Esophagus muscularis mucosa (tissue), 4 donors: ENCODE measurements at regions not wholly inside any gene's neighbourhood (a gene's known extent, or its start where the extent isn't known, plus 50 kb on each side); places are given as distances from the start of the nearest gene placed in this dataset.

Experiments used
- DNase-seq: peaks from one replicate; pipeline ENCODE4 v3.0.0-alpha.2; 2017; ENCODE audit errors: extremely low spot score
- H3K27ac ChIP-seq, 4 donors: fragments of 200-600 bp; sonication (generic); replicated peaks in 1 of 4; 1 replicate in 3 of 4; 2 replicates in 1 of 4; pipeline ENCODE4 v1.5.1; 2016 to 2019; ENCODE audit warnings: mild to moderate bottlenecking in 1 of 4
- H3K27me3 ChIP-seq, 4 donors: fragments of 200-600 bp; sonication (generic); one replicate each; pipeline versions ENCODE4 v1.5.1 to v1.6.0; 2016 to 2019
- H3K36me3 ChIP-seq, 4 donors: fragments of 200-600 bp; sonication (generic); one replicate each; pipeline ENCODE4 v1.5.1; 2016 to 2019
- H3K4me1 ChIP-seq, 4 donors: fragments of 200-600 bp; sonication (generic); one replicate each; pipeline ENCODE4 v1.5.1; 2016 to 2019
- H3K4me3 ChIP-seq, 4 donors: fragments of 200-600 bp; sonication (generic); 1 replicate in 2 of 4; 2 replicates in 2 of 4; pipeline ENCODE4 v1.5.1; 2016 to 2019; ENCODE audit warnings: mild to moderate bottlenecking in 4 of 4, moderate library complexity in 1 of 4
- H3K9me3 ChIP-seq, 4 donors: fragments of 200-600 bp; sonication (generic); 1 replicate in 3 of 4; 2 replicates in 1 of 4; pipeline ENCODE4 v1.5.1; 2016 to 2019
- CTCF ChIP-seq, 3 experiments: fragments of 200-600 bp in 2 of 3; fragments of 450-650 bp in 1 of 3; sonication (generic) in 2 of 3; IDR thresholded peaks; one replicate each; pipeline ENCODE4 v1.5.1; 2017 to 2019; ENCODE audit warnings: antibody characterized with exemption in 3 of 3, mild to moderate bottlenecking in 2 of 3, moderate library complexity in 1 of 3
- EP300 ChIP-seq: sonication (generic); formaldehyde crosslinking; IDR thresholded peaks from one replicate; pipeline ENCODE4 v1.6.1; 2017; ENCODE audit warnings: antibody characterized with exemption
- POLR2A ChIP-seq: fragments of 450-650 bp; IDR thresholded peaks from one replicate; pipeline ENCODE4 v1.6.1; 2017; ENCODE audit warnings: antibody characterized with exemption, moderate library complexity, mild to moderate bottlenecking, low read depth
- POLR2AphosphoS5 ChIP-seq, 2 donors: sonication (generic); formaldehyde crosslinking; IDR thresholded peaks; one replicate each; pipeline ENCODE4 v1.6.1; 2017; ENCODE audit warnings: antibody characterized with exemption in 2 of 2
- WGBS: methylation state at CpG from one replicate; pipeline ENCODE4 v1.1.5; 2018; 5-methylcytosine and 5-hydroxymethylcytosine counted together
- intact Hi-C: fragments of 100-400 bp; cut with DNase I; formaldehyde crosslinking; loops from one replicate; pipeline ENCODE4 v1.15.1; 2023

DNA sequence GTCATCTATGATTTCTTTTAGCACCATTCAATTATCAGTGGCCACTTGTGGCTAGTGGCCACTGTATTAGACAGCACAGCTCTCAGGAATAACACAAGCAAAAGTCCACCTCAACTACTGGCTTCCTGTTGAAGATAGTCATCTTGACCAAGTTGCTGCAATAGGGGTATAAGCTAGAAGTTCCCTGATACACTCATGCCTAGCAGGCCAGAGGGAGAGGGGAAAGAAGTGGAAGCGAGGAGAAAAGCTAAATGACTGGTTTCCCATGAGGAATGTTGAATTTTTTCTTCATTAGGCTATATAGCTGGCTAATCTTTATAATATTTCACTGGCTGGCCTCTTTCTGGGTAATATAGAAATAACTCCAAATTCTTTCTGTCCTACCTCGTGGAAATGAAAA lies 327.5 kb upstream of the MEOX2 start:
- peaks cover 0 to 9% (median 3%) of the 10 kb centered on the region in 4 donors for H3K4me1 ChIP-seq
- DNase-seq: no peak
- H3K9me3 ChIP-seq: no peaks in the 10 kb centered on the region
- 82% methylated on average over 2 of the region's 2 CpGs for WGBS
- H3K4me3 ChIP-seq: no peak overlapping the region
- TF ChIP-seq POLR2AphosphoS5 (IDR thresholded peaks at IDR 0.05) (no peak), CTCF (IDR thresholded peaks at IDR 0.05) (no peak), EP300 (no peak), POLR2A (no peak)
- H3K27me3 ChIP-seq: no peaks in the 10 kb centered on the region
- H3K36me3 ChIP-seq: no peaks in the 10 kb centered on the region
- no peak overlapping the region for H3K27ac ChIP-seq
- intact Hi-C loops: no loop called here

GRCh38 chr7:16007911-16008310 lies 321.4 kb upstream of the MEOX2 start:
- intact Hi-C loops: no loop called here
- H3K4me1 ChIP-seq: no peaks in the 10 kb centered on the region
- WGBS: 78% methylated on average over 2 of the region's 2 CpGs

GRCh38 chr7:16004702-16005101 lies 318.2 kb upstream of the MEOX2 start:
- WGBS: 75% methylated on average over 1 of the region's 1 CpG
- Histone ChIP-seq H3K27ac (no peak overlapping the region), H3K4me3 (no peak overlapping the region), H3K36me3 (no peaks in the 10 kb centered on the region), H3K27me3 (no peaks in the 10 kb centered on the region), H3K4me1 (no peaks in the 10 kb centered on the region), H3K9me3 (no peaks in the 10 kb centered on the region)
- TF ChIP-seq POLR2A: no peak
- TF ChIP-seq CTCF (IDR thresholded peaks at IDR 0.05): no peak
- no peak for TF ChIP-seq POLR2AphosphoS5 (IDR thresholded peaks at IDR 0.05)
- TF ChIP-seq EP300: no peak
- intact Hi-C loops: no loop called here
- no peak for DNase-seq

More at GRCh38 chr7:16007911-16008310, 321.4 kb upstream of the MEOX2 start:
- no peak overlapping the region for H3K4me3 ChIP-seq
- H3K36me3 ChIP-seq: no peaks in the 10 kb centered on the region
- no peak overlapping the region for H3K27ac ChIP-seq
- TF ChIP-seq POLR2AphosphoS5 (IDR thresholded peaks at IDR 0.05) (no peak), POLR2A (no peak)
- H3K9me3 ChIP-seq: no peaks in the 10 kb centered on the region
- no peak for DNase-seq
- H3K27me3 ChIP-seq: no peaks in the 10 kb centered on the region

DNA sequence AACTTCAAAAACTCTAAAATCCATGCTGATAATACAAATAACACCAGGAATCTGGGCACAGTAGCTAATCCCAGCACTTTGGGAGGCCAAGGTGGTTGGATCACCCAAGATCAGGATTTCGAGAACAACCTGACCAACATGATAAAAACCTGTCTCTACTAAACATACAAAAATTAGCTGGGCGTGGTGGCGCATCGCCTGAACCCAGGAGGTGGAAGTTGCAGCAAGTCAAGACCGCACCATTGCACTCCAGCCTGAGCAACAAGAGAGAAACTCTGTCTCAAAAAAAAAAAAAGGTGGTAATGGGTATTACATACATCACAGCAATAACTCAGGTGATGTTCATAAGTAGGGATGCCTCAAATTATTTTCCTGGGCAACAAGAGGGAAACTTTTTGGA lies 315.0 kb upstream of the MEOX2 start:
- H3K4me3 ChIP-seq: no peak overlapping the region
- no peaks in the 10 kb centered on the region for H3K27me3 ChIP-seq
- no peaks in the 10 kb centered on the region for H3K9me3 ChIP-seq
- 96% methylated on average over 5 of the region's 5 CpGs for WGBS
- H3K4me1 ChIP-seq: no peaks in the 10 kb centered on the region
- no peaks in the 10 kb centered on the region for H3K36me3 ChIP-seq
- no peak for TF ChIP-seq POLR2AphosphoS5 (IDR thresholded peaks at IDR 0.05)
- TF ChIP-seq POLR2A: no peak
- TF ChIP-seq EP300: no peak
- TF ChIP-seq CTCF (IDR thresholded peaks at IDR 0.05): no peak
- intact Hi-C loops: no loop called here
- no peak overlapping the region for H3K27ac ChIP-seq
- no peak for DNase-seq

GRCh38 chr7:15998617-15999016 lies 312.1 kb upstream of the MEOX2 start:
- Histone ChIP-seq H3K4me1 (no peaks in the 10 kb centered on the region), H3K36me3 (no peaks in the 10 kb centered on the region), H3K27me3 (no peaks in the 10 kb centered on the region), H3K27ac (no peak overlapping the region), H3K9me3 (no peaks in the 10 kb centered on the region), H3K4me3 (no peak overlapping the region)
- DNase-seq: no peak
- TF ChIP-seq CTCF (IDR thresholded peaks at IDR 0.05) (no peak), POLR2AphosphoS5 (IDR thresholded peaks at IDR 0.05) (no peak), EP300 (no peak), POLR2A (no peak)
- 74% methylated on average over 1 of the region's 1 CpG for WGBS
- intact Hi-C loops: no loop called here
